PC-3 (cell line): ENCODE measurements at regions not wholly inside any gene's neighbourhood (a gene's known extent, or its start where the extent isn't known, plus 50 kb on each side); places are given as distances from the start of the nearest gene placed in this dataset.

ENCODE experiments used
- ATAC-seq: fragments of 200-7000 bp; cut with Tn5 transposase; 2 replicates; pipeline ENCODE4 v1.9.1; 2020; ENCODE audit warnings: mild to moderate bottlenecking, moderate library complexity
- BruUV-seq: library from RNA; stranded (reverse); fragments of 400-500 nt; replicated peaks from 2 replicates; lab custom pipeline; 2021; lab: Mats Ljungman, UMichigan
- CTCF ChIA-PET: fragments of 300-600 bp; sonication (Branson Sonifier 250); formaldehyde crosslinking; loops from one replicate; lab custom pipeline; 2022; ENCODE audit warnings: antibody characterized with exemption; lab: Charles Lee
- POLR2A ChIA-PET: fragments of 300-600 bp; sonication (Branson Sonifier 250); formaldehyde crosslinking; loops from one replicate; lab custom pipeline; 2022; ENCODE audit warnings: antibody characterized with exemption; ENCODE audit not compliant: unreplicated experiment; lab: Charles Lee
- DNase-seq: peaks from one replicate; pipeline ENCODE4 v3.0.0-alpha.2; 2015
- H2AFZ ChIP-seq: fragments of 300-600 bp; sonication (generic); 2 replicates; pipeline ENCODE4 v1.6.0; 2016; ENCODE audit warnings: antibody characterized with exemption, low read length
- H3F3A ChIP-seq: fragments of 300-600 bp; sonication (generic); one replicate; pipeline ENCODE4 v1.6.0; 2017; ENCODE audit warnings: antibody characterized with exemption, low read length, control low read depth, mild to moderate bottlenecking; ENCODE audit not compliant: unreplicated experiment
- H3K27ac ChIP-seq: fragments of 300-600 bp; sonication (generic); 2 replicates; pipeline ENCODE4 v1.5.1; 2016; ENCODE audit warnings: mild to moderate bottlenecking, low read length
- H3K27me3 ChIP-seq: fragments of 300-600 bp; sonication (generic); 2 replicates; pipeline ENCODE4 v1.6.1; 2016; ENCODE audit warnings: low read length, mixed read lengths
- H3K36me3 ChIP-seq: fragments of 300-600 bp; sonication (generic); 2 replicates; pipeline ENCODE4 v1.6.1; 2016; ENCODE audit warnings: low read depth, mixed run types, low read length, mixed read lengths
- H3K4me1 ChIP-seq: fragments of 300-600 bp; sonication (generic); 2 replicates; pipeline ENCODE4 v1.5.1; 2016; ENCODE audit warnings: low read length; ENCODE audit not compliant: insufficient read depth
- H3K4me2 ChIP-seq: fragments of 300-600 bp; sonication (generic); 2 replicates; pipeline ENCODE4 v1.6.0; 2016; ENCODE audit warnings: low read length
- H3K4me3 ChIP-seq: fragments of 300-600 bp; sonication (generic); 2 replicates; pipeline ENCODE4 v1.5.1; 2016; ENCODE audit warnings: mild to moderate bottlenecking, low read length, mixed read lengths
- H3K79me2 ChIP-seq: fragments of 300-600 bp; sonication (generic); 2 replicates; pipeline ENCODE4 v1.6.1; 2017; ENCODE audit warnings: low read length, mixed read lengths
- H3K9ac ChIP-seq: fragments of 300-600 bp; sonication (generic); 2 replicates; pipeline ENCODE4 v1.6.0; 2016; ENCODE audit warnings: mild to moderate bottlenecking, low read length
- H3K9me2 ChIP-seq: fragments of 300-600 bp; sonication (generic); replicated peaks from 2 replicates; pipeline ENCODE4 v1.6.1; 2016; ENCODE audit warnings: mixed run types, low read length, mixed read lengths
- H3K9me3 ChIP-seq: fragments of 300-600 bp; sonication (generic); 2 replicates; pipeline ENCODE4 v1.6.1; 2016; ENCODE audit warnings: low read length, mixed read lengths
- H4K20me1 ChIP-seq: fragments of 300-600 bp; sonication (generic); 2 replicates; pipeline ENCODE4 v1.6.1; 2016; ENCODE audit warnings: low read length, mixed read lengths
- EZH2 ChIP-seq: fragments of 300-600 bp; sonication (generic); IDR thresholded peaks from one replicate; pipeline ENCODE4 v1.6.1; 2017; ENCODE audit warnings: antibody characterized with exemption, mild to moderate bottlenecking, low read length; ENCODE audit not compliant: unreplicated experiment
- EZH2phosphoT487 ChIP-seq: fragments of 300-600 bp; sonication (generic); IDR thresholded peaks from 2 replicates; pipeline ENCODE4 v1.6.1; 2018; ENCODE audit warnings: mild to moderate bottlenecking, antibody characterized with exemption, low read length, borderline replicate concordance
- intact Hi-C: fragments of 100-400 bp; cut with micrococcal nuclease; formaldehyde crosslinking; loops from 2 replicates; pipeline ENCODE4 v1.9.0; 2023
- TF ChIP-seq, protein P1 (sequence below): fragments of 300-600 bp; sonication (generic); conservative IDR thresholded peaks from 2 replicates; pipeline ENCODE4 v1.5.1; 2017; ENCODE audit warnings: antibody characterized with exemption, low read depth, mild to moderate bottlenecking, low read length

DNA sequence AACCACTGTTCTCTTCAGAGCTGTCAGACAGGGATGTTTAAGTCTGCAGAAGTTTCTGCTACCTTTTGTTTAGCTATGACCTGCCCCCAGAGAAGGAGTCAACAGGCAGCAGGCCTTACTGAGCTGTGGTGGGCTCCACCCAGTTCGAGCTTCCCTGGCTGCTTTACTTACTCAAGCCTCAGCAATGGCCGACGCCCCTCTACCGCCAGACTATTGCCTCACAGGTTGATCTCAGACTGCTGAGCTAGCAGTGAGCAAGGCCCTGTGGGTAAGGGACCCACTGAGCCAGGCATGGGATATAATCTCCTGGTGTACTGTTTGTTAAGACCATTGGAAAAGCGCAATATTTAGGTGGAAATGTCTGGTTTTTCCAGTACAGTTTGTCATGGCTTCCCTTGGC lies 229.6 kb downstream of the TMEM167A start:
- Histone ChIP-seq H3K9me2 (no peaks in the 10 kb centered on the region), H3K36me3 (no peaks in the 10 kb centered on the region), H3K9me3 (no peaks in the 10 kb centered on the region), H3K9ac (no peak overlapping the region), H3K4me2 (no peak overlapping the region), H4K20me1 (no peaks in the 10 kb centered on the region), H2AFZ (no peak overlapping the region), H3F3A (no peaks in the 10 kb centered on the region), H3K4me1 (no peaks in the 10 kb centered on the region), H3K4me3 (no peak overlapping the region), H3K27ac (no peak overlapping the region), H3K79me2 (no peaks in the 10 kb centered on the region), H3K27me3 (no peaks in the 10 kb centered on the region)
- no TSS peak for BruUV-seq
- ATAC-seq, result no peak
- intact Hi-C loops, result no loop called here
- CTCF ChIA-PET, result no interaction called here
- POLR2A ChIA-PET, result no interaction called here
- TF ChIP-seq EZH2phosphoT487 (no peak), EZH2 (no peak)
- TF ChIP-seq, protein P1, sequence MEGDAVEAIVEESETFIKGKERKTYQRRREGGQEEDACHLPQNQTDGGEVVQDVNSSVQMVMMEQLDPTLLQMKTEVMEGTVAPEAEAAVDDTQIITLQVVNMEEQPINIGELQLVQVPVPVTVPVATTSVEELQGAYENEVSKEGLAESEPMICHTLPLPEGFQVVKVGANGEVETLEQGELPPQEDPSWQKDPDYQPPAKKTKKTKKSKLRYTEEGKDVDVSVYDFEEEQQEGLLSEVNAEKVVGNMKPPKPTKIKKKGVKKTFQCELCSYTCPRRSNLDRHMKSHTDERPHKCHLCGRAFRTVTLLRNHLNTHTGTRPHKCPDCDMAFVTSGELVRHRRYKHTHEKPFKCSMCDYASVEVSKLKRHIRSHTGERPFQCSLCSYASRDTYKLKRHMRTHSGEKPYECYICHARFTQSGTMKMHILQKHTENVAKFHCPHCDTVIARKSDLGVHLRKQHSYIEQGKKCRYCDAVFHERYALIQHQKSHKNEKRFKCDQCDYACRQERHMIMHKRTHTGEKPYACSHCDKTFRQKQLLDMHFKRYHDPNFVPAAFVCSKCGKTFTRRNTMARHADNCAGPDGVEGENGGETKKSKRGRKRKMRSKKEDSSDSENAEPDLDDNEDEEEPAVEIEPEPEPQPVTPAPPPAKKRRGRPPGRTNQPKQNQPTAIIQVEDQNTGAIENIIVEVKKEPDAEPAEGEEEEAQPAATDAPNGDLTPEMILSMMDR, result no peak
- DNase-seq, result no peak

DNA sequence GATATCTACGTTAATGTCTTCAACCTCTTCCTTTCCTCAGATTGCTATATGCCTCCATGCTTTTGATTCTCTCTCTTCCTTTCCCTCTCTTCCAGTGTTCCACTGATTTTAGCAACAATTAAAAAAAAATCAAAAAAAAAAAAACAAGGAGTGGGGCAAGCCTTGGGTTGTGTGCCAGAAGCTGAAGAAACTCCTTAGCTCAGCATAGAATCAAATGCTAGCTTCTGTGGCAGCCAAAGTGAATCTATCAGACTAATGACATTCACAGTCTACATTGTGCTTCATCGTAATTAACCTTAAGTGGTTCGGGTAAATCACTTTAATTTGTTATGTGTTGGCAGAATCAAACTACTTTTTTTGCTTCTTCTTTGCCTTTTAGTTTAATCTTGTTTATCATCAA lies 237.3 kb downstream of the TMEM167A start:
- H3K27ac ChIP-seq, result no peak overlapping the region
- no peaks in the 10 kb centered on the region; the same call in 1 of the 2 replicates for H3K9me3 ChIP-seq
- ChIA-PET POLR2A (no interaction called here), CTCF (no interaction called here)
- H4K20me1 ChIP-seq, result no peaks in the 10 kb centered on the region
- H3K4me1 ChIP-seq, result no peaks in the 10 kb centered on the region; the same call in 1 of the 2 replicates
- no peaks in the 10 kb centered on the region for H3K9me2 ChIP-seq
- DNase-seq (no peak), ATAC-seq (no peak)
- no peaks in the 10 kb centered on the region for H3K27me3 ChIP-seq
- H3K4me2 ChIP-seq, result no peak overlapping the region
- TF ChIP-seq EZH2phosphoT487, result no peak
- intact Hi-C loops, result no loop called here
- H3K36me3 ChIP-seq, result no peaks in the 10 kb centered on the region
- H3F3A ChIP-seq, result no peaks in the 10 kb centered on the region
- no peak overlapping the region for H2AFZ ChIP-seq
- no peaks in the 10 kb centered on the region for H3K79me2 ChIP-seq
- no peak overlapping the region for H3K4me3 ChIP-seq
- no TSS peak for BruUV-seq
- H3K9ac ChIP-seq, result no peak overlapping the region

DNA sequence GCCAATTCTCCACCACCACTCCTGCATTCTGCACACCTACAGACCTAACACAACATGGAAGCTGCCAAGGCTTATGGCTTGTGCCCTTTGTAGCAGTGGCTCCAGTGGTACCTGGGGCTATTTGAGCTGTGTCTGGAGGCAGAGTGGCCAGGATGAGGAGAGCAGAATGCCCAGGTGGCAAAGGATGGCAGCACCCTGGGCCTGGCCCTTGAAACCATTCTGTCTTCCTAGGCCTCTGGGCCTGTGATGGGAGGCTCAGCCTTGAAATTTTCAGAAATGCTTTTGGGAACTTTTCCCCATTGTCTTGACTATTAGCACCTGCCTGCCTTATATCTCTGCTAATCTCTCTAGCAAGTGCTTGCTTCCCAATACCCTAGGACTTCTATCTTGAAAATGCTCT lies 241.7 kb downstream of the TMEM167A start:
- Histone ChIP-seq H3K4me3 (no peak overlapping the region), H3K9me3 (no peaks in the 10 kb centered on the region; the same call in 1 of the 2 replicates), H3K9ac (no peak overlapping the region), H3K79me2 (no peaks in the 10 kb centered on the region), H4K20me1 (no peaks in the 10 kb centered on the region), H3K4me1 (no peaks in the 10 kb centered on the region; the same call in 1 of the 2 replicates), H3K36me3 (no peaks in the 10 kb centered on the region), H3K27me3 (no peaks in the 10 kb centered on the region), H3K4me2 (no peak overlapping the region), H3K27ac (no peak overlapping the region), H2AFZ (no peak overlapping the region), H3F3A (no peaks in the 10 kb centered on the region), H3K9me2 (no peaks in the 10 kb centered on the region)
- BruUV-seq, result no TSS peak
- ATAC-seq, result no peak
- TF ChIP-seq EZH2phosphoT487, result no peak
- no peak for TF ChIP-seq EZH2
- TF ChIP-seq, protein P1, result no peak
- DNase-seq, result no peak
- intact Hi-C loops, result no loop called here
- POLR2A ChIA-PET, result no interaction called here
- CTCF ChIA-PET, result no interaction called here
